Body of pancreas (tissue), 4 donors: ENCODE measurements at regions not wholly inside any gene's neighbourhood (a gene's known extent, or its start where the extent isn't known, plus 50 kb on each side); places are given as distances from the start of the nearest gene placed in this dataset.

Source experiments
- ATAC-seq: fragments of 150-250 bp; one replicate; pipeline ENCODE4 v1.9.1; 2016
- DNase-seq, 4 donors: peaks; one replicate each; pipeline ENCODE4 v3.0.0-alpha.2; 2019
- H3K27ac ChIP-seq, 4 donors: fragments of 200-600 bp; sonication (generic); 1 replicate in 3 of 4; 2 replicates in 1 of 4; pipeline versions ENCODE4 v1.5.1 to v1.6.1; 2016 to 2019; ENCODE audit warnings: mild to moderate bottlenecking in 1 of 4, mixed read lengths in 1 of 4, moderate library complexity in 1 of 4
- H3K27me3 ChIP-seq, 2 donors: fragments of 200-600 bp; sonication (generic); one replicate each; pipeline ENCODE4 v1.6.0; 2016; ENCODE audit warnings: mild to moderate bottlenecking in 1 of 2
- H3K36me3 ChIP-seq, 2 donors: fragments of 200-600 bp; sonication (generic); replicated peaks in 1 of 2; 2 replicates each; pipeline ENCODE4 v1.5.1; 2016; ENCODE audit warnings: low read depth in 2 of 2; ENCODE audit not compliant: insufficient read depth in 1 of 2
- H3K4me1 ChIP-seq: fragments of 200-600 bp; sonication (generic); one replicate; pipeline ENCODE4 v1.6.0; 2016
- H3K4me3 ChIP-seq, 2 donors: fragments of 200-600 bp; sonication (generic); 1 replicate in 1 of 2; 2 replicates in 1 of 2; pipeline ENCODE4 v1.5.1; 2016 to 2019
- H3K9me3 ChIP-seq, 3 donors: fragments of 200-600 bp; sonication (generic); 1 replicate in 2 of 3; 2 replicates in 1 of 3; pipeline ENCODE4 v1.5.1; 2016
- POLR2A ChIP-seq, 3 donors: fragments of 450-650 bp; IDR thresholded peaks; one replicate each; pipeline ENCODE4 v1.6.1; 2016; ENCODE audit warnings: antibody characterized with exemption in 3 of 3, mild to moderate bottlenecking in 2 of 3
- WGBS, 2 donors: methylation state at CpG; one replicate each; pipeline ENCODE4 v1.1.5; 2017; 5-methylcytosine and 5-hydroxymethylcytosine counted together
- intact Hi-C: fragments of 100-400 bp; cut with DNase I; formaldehyde crosslinking; loops from one replicate; pipeline ENCODE4 v1.15.1; 2023
- TF ChIP-seq, protein P1 (sequence below), 7 experiments: fragments of 450-650 bp in 4 of 7; fragments of 200-600 bp in 3 of 7; sonication (generic) in 3 of 7; IDR thresholded peaks; one replicate each; pipeline ENCODE4 v1.5.1; 2016 to 2019; ENCODE audit warnings: antibody characterized with exemption in 7 of 7

GRCh38 chr2:195501746-195502145 lies 155.3 kb upstream of the SLC39A10 start:
- no peak overlapping the region for H3K27ac ChIP-seq
- intact Hi-C loops: no loop called here
- peak; percentile 19 to 60 (median 56) for DNase-seq
- 13 to 17% methylated on average over 7 of the region's 7 CpGs for WGBS, 2 donors
- peaks cover 12% of the 10 kb centered on the region for H3K4me1 ChIP-seq
- TF ChIP-seq, protein P1, sequence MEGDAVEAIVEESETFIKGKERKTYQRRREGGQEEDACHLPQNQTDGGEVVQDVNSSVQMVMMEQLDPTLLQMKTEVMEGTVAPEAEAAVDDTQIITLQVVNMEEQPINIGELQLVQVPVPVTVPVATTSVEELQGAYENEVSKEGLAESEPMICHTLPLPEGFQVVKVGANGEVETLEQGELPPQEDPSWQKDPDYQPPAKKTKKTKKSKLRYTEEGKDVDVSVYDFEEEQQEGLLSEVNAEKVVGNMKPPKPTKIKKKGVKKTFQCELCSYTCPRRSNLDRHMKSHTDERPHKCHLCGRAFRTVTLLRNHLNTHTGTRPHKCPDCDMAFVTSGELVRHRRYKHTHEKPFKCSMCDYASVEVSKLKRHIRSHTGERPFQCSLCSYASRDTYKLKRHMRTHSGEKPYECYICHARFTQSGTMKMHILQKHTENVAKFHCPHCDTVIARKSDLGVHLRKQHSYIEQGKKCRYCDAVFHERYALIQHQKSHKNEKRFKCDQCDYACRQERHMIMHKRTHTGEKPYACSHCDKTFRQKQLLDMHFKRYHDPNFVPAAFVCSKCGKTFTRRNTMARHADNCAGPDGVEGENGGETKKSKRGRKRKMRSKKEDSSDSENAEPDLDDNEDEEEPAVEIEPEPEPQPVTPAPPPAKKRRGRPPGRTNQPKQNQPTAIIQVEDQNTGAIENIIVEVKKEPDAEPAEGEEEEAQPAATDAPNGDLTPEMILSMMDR (IDR thresholded peaks at IDR 0.05): no peak
- no peak for TF ChIP-seq POLR2A (IDR thresholded peaks at IDR 0.05)
- H3K27me3 ChIP-seq: no peaks in the 10 kb centered on the region
- ATAC-seq: peak; percentile 80
- no peak overlapping the region for H3K4me3 ChIP-seq
- H3K9me3 ChIP-seq: no peaks in the 10 kb centered on the region
- no peaks in the 10 kb centered on the region for H3K36me3 ChIP-seq

- intact Hi-C loops: no loop called here
- Histone ChIP-seq H3K27me3 (no peaks in the 10 kb centered on the region), H3K4me3 (no peak overlapping the region), H3K27ac (no peak overlapping the region), H3K36me3 (no peaks in the 10 kb centered on the region), H3K9me3 (no peaks in the 10 kb centered on the region), H3K4me1 (peaks cover 12% of the 10 kb centered on the region)
- TF ChIP-seq, protein P1 (IDR thresholded peaks at IDR 0.05): no peak
- no peak for TF ChIP-seq POLR2A (IDR thresholded peaks at IDR 0.05)
- DNase-seq (no peak), ATAC-seq (no peak)
- 83 to 93% methylated on average over 2 of the region's 2 CpGs for WGBS, 2 donors
Observed at GRCh38 chr2:195500879-195501278, 156.1 kb upstream of the SLC39A10 start.

- 88 to 92% methylated on average over 3 of the region's 3 CpGs for WGBS, 2 donors
- TF ChIP-seq, protein P1 (IDR thresholded peaks at IDR 0.05): no peak
- no peak for TF ChIP-seq POLR2A (IDR thresholded peaks at IDR 0.05)
- intact Hi-C loops: no loop called here
- Histone ChIP-seq H3K27me3 (no peaks in the 10 kb centered on the region), H3K4me3 (no peak overlapping the region), H3K36me3 (no peaks in the 10 kb centered on the region), H3K27ac (no peak overlapping the region), H3K4me1 (peaks cover 12% of the 10 kb centered on the region), H3K9me3 (no peaks in the 10 kb centered on the region)
- no peak for ATAC-seq
- no peak for DNase-seq
Observed at GRCh38 chr2:195498839-195499490, 158.1 kb upstream of the SLC39A10 start.

DNA sequence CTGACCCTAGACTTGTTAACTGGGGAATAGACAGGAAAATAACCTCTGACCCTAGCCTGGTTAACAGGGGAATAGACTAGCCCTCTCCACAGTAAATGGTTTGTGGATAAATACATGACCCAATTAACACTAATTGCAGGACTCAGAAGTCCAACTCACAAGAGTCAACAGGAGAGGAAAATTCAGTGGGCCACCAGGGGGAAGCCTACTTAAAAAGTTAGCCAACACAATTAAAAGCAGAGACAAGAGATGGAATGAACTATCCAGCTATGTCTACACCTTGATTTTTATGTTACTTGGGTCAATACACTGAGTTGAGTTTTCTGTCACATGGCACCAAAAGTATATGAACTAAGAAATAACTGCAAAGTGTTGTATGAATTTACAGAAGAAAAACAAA lies 158.8 kb upstream of the SLC39A10 start:
- Histone ChIP-seq H3K9me3 (no peaks in the 10 kb centered on the region), H3K27ac (no peak overlapping the region), H3K4me1 (peaks cover 11% of the 10 kb centered on the region), H3K36me3 (no peaks in the 10 kb centered on the region), H3K27me3 (no peaks in the 10 kb centered on the region), H3K4me3 (no peak overlapping the region)
- DNase-seq (peak; percentile 19 to 64 (median 48)), ATAC-seq (no peak)
- no peak for TF ChIP-seq POLR2A (IDR thresholded peaks at IDR 0.05)
- TF ChIP-seq, protein P1 (IDR thresholded peaks at IDR 0.05): peak in 6 of 7 experiments; percentile 16 to 44 (median 34)
- intact Hi-C loops: no loop called here

- Histone ChIP-seq H3K9me3 (no peaks in the 10 kb centered on the region), H3K27ac (no peak overlapping the region), H3K4me1 (peaks cover 5% of the 10 kb centered on the region), H3K36me3 (no peaks in the 10 kb centered on the region), H3K4me3 (no peak overlapping the region), H3K27me3 (no peaks in the 10 kb centered on the region)
- 67 to 77% methylated on average over 2 of the region's 2 CpGs for WGBS, 2 donors
- no peak for DNase-seq
- no peak for TF ChIP-seq POLR2A (IDR thresholded peaks at IDR 0.05)
- TF ChIP-seq, protein P1 (IDR thresholded peaks at IDR 0.05): no peak
- no peak for ATAC-seq
- intact Hi-C loops: no loop called here
Observed at GRCh38 chr2:195496991-195497390, 160.0 kb upstream of the SLC39A10 start.
